Activated naive CD8-positive, alpha-beta T cell treated with anti-CD3 and anti-CD28 coated beads, Interleukin-2, amount 10 ng/mL, durations not matched to agents 7 days and 5 days (primary cell): ENCODE measurements at regions not wholly inside any gene's neighbourhood (a gene's known extent, or its start where the extent isn't known, plus 50 kb on each side); places are given as distances from the start of the nearest gene placed in this dataset.

ENCODE experiments used
- ATAC-seq: fragments of 150-1000 bp; cut with Tn5 transposase; one replicate; pipeline ENCODE4 v1.10.0; 2021; ENCODE audit warnings: low read depth, moderate library complexity
- POLR2A ChIA-PET: fragments of 350-600 bp; sonication (Branson Sonifier 250); formaldehyde crosslinking; loops from one replicate; lab custom pipeline; 2021; ENCODE audit warnings: antibody characterized with exemption; lab: Charles Lee
- DNase-seq: peaks from one replicate; pipeline ENCODE4 v3.0.0; 2021
- H3K27ac Mint-ChIP-seq: one replicate; pipeline ENCODE4 v1.8.0; 2022; ENCODE audit warnings: mild to moderate bottlenecking, mixed read lengths
- H3K27me3 Mint-ChIP-seq: one replicate; pipeline ENCODE4 v1.8.0; 2022; ENCODE audit warnings: mild to moderate bottlenecking, moderate library complexity, mixed read lengths
- H3K36me3 Mint-ChIP-seq: one replicate; pipeline ENCODE4 v1.8.0; 2021; ENCODE audit warnings: mild to moderate bottlenecking, mixed read lengths
- H3K4me1 Mint-ChIP-seq: one replicate; pipeline ENCODE4 v1.8.0; 2021; ENCODE audit warnings: mixed read lengths
- H3K4me3 Mint-ChIP-seq: one replicate; pipeline ENCODE4 v1.8.0; 2022; ENCODE audit warnings: mild to moderate bottlenecking, moderate library complexity, mixed read lengths
- H3K9me3 Mint-ChIP-seq: one replicate; pipeline ENCODE4 v1.8.0; 2021; ENCODE audit warnings: mixed read lengths

- ATAC-seq = no peak
- Mint-ChIP-seq H3K27ac (no peak overlapping the region), H3K36me3 (no peaks in the 10 kb centered on the region), H3K4me3 (no peak overlapping the region), H3K4me1 (no peaks in the 10 kb centered on the region), H3K27me3 (peaks cover 3% of the 10 kb centered on the region), H3K9me3 (peaks cover 2% of the 10 kb centered on the region)
- POLR2A ChIA-PET = no interaction called here
- DNase-seq = no peak
Observed at GRCh38 chr15:93214106-93214505, 125.1 kb upstream of the RGMA start.

- no peaks in the 10 kb centered on the region for H3K36me3 Mint-ChIP-seq
- H3K4me3 Mint-ChIP-seq = no peak overlapping the region
- H3K27ac Mint-ChIP-seq = no peak overlapping the region
- peaks cover 3% of the 10 kb centered on the region for H3K27me3 Mint-ChIP-seq
- POLR2A ChIA-PET = no interaction called here
- H3K4me1 Mint-ChIP-seq = no peaks in the 10 kb centered on the region
- no peak for ATAC-seq
- peaks cover 2% of the 10 kb centered on the region for H3K9me3 Mint-ChIP-seq
- no peak for DNase-seq
Observed at GRCh38 chr15:93213281-93213680, 124.3 kb upstream of the RGMA start.

GRCh38 chr15:93212578-93212977 lies 123.6 kb upstream of the RGMA start:
- no peak for ATAC-seq
- Mint-ChIP-seq H3K4me3 (no peak overlapping the region), H3K27me3 (peaks cover 3% of the 10 kb centered on the region), H3K4me1 (no peaks in the 10 kb centered on the region), H3K27ac (no peak overlapping the region), H3K36me3 (no peaks in the 10 kb centered on the region), H3K9me3 (peaks cover 2% of the 10 kb centered on the region)
- DNase-seq = no peak
- POLR2A ChIA-PET = no interaction called here

GRCh38 chr15:93210995-93211394 lies 122.0 kb upstream of the RGMA start:
- Mint-ChIP-seq H3K36me3 (no peaks in the 10 kb centered on the region), H3K4me3 (no peak overlapping the region), H3K4me1 (no peaks in the 10 kb centered on the region), H3K27ac (no peak overlapping the region), H3K27me3 (peaks cover 3% of the 10 kb centered on the region), H3K9me3 (peaks cover 2% of the 10 kb centered on the region)
- DNase-seq (no peak), ATAC-seq (no peak)
- POLR2A ChIA-PET = no interaction called here

- no peak for ATAC-seq
- POLR2A ChIA-PET = no interaction called here
- H3K4me1 Mint-ChIP-seq = no peaks in the 10 kb centered on the region
- H3K36me3 Mint-ChIP-seq = no peaks in the 10 kb centered on the region
- H3K9me3 Mint-ChIP-seq = peaks cover 2% of the 10 kb centered on the region
- peaks cover 3% of the 10 kb centered on the region for H3K27me3 Mint-ChIP-seq
- no peak overlapping the region for H3K27ac Mint-ChIP-seq
- no peak overlapping the region for H3K4me3 Mint-ChIP-seq
- DNase-seq = no peak
Observed at GRCh38 chr15:93209690-93210445, 120.9 kb upstream of the RGMA start.

GRCh38 chr15:93206893-93207292 lies 117.9 kb upstream of the RGMA start:
- H3K27ac Mint-ChIP-seq = no peak overlapping the region
- no peaks in the 10 kb centered on the region for H3K9me3 Mint-ChIP-seq
- H3K36me3 Mint-ChIP-seq = no peaks in the 10 kb centered on the region
- ATAC-seq (no peak), DNase-seq (no peak)
- no peak overlapping the region for H3K4me3 Mint-ChIP-seq
- H3K4me1 Mint-ChIP-seq = no peaks in the 10 kb centered on the region
- POLR2A ChIA-PET = no interaction called here
- peaks cover 12% of the 10 kb centered on the region for H3K27me3 Mint-ChIP-seq

- no peaks in the 10 kb centered on the region for H3K4me1 Mint-ChIP-seq
- H3K9me3 Mint-ChIP-seq = no peaks in the 10 kb centered on the region
- no peak overlapping the region for H3K4me3 Mint-ChIP-seq
- H3K36me3 Mint-ChIP-seq = no peaks in the 10 kb centered on the region
- POLR2A ChIA-PET = no interaction called here
- H3K27ac Mint-ChIP-seq = no peak overlapping the region
- DNase-seq (no peak), ATAC-seq (no peak)
- peaks cover 12% of the 10 kb centered on the region for H3K27me3 Mint-ChIP-seq
Observed at GRCh38 chr15:93205413-93205812, 116.4 kb upstream of the RGMA start.

GRCh38 chr15:93203036-93203435 lies 114.0 kb upstream of the RGMA start:
- Mint-ChIP-seq H3K4me3 (no peak overlapping the region), H3K4me1 (no peaks in the 10 kb centered on the region), H3K27me3 (peaks cover 22% of the 10 kb centered on the region), H3K36me3 (no peaks in the 10 kb centered on the region), H3K9me3 (peaks cover 1% of the 10 kb centered on the region), H3K27ac (no peak overlapping the region)
- ATAC-seq (no peak), DNase-seq (no peak)
- POLR2A ChIA-PET = no interaction called here

- DNase-seq = no peak
- POLR2A ChIA-PET = no interaction called here
- Mint-ChIP-seq H3K27ac (no peak overlapping the region), H3K36me3 (no peaks in the 10 kb centered on the region), H3K9me3 (peaks cover 1% of the 10 kb centered on the region), H3K4me1 (no peaks in the 10 kb centered on the region), H3K4me3 (no peak overlapping the region), H3K27me3 (peaks cover 28% of the 10 kb centered on the region)
- no peak for ATAC-seq
Observed at GRCh38 chr15:93202405-93202804, 113.4 kb upstream of the RGMA start.

- no peaks in the 10 kb centered on the region for H3K36me3 Mint-ChIP-seq
- peaks cover 29% of the 10 kb centered on the region for H3K27me3 Mint-ChIP-seq
- H3K4me3 Mint-ChIP-seq = no peak overlapping the region
- no peaks in the 10 kb centered on the region for H3K4me1 Mint-ChIP-seq
- H3K9me3 Mint-ChIP-seq = peaks cover 1% of the 10 kb centered on the region
- ATAC-seq (no peak), DNase-seq (no peak)
- POLR2A ChIA-PET = no interaction called here
- no peak overlapping the region for H3K27ac Mint-ChIP-seq
Observed at GRCh38 chr15:93201940-93202339, 112.9 kb upstream of the RGMA start.

- Mint-ChIP-seq H3K27me3 (peaks cover 29% of the 10 kb centered on the region), H3K36me3 (no peaks in the 10 kb centered on the region), H3K27ac (no peak overlapping the region), H3K4me3 (no peak overlapping the region), H3K9me3 (peaks cover 1% of the 10 kb centered on the region), H3K4me1 (no peaks in the 10 kb centered on the region)
- DNase-seq (no peak), ATAC-seq (no peak)
- POLR2A ChIA-PET = no interaction called here
Observed at GRCh38 chr15:93200837-93201226, 111.8 kb upstream of the RGMA start.

GRCh38 chr15:93200081-93200836 lies 111.2 kb upstream of the RGMA start:
- ATAC-seq = no peak
- no peak for DNase-seq
- H3K9me3 Mint-ChIP-seq = peaks cover 1% of the 10 kb centered on the region
- no peaks in the 10 kb centered on the region for H3K36me3 Mint-ChIP-seq
- H3K27ac Mint-ChIP-seq = no peak overlapping the region
- POLR2A ChIA-PET = no interaction called here
- peaks cover 29% of the 10 kb centered on the region for H3K27me3 Mint-ChIP-seq
- no peaks in the 10 kb centered on the region for H3K4me1 Mint-ChIP-seq
- no peak overlapping the region for H3K4me3 Mint-ChIP-seq

- Mint-ChIP-seq H3K4me1 (no peaks in the 10 kb centered on the region), H3K4me3 (no peak overlapping the region), H3K27me3 (peaks cover 24% of the 10 kb centered on the region), H3K36me3 (no peaks in the 10 kb centered on the region), H3K9me3 (peaks cover 1% of the 10 kb centered on the region), H3K27ac (no peak overlapping the region)
- no peak for DNase-seq
- POLR2A ChIA-PET = no interaction called here
- ATAC-seq = no peak
Observed at GRCh38 chr15:93196135-93196670, 107.2 kb upstream of the RGMA start.

- Mint-ChIP-seq H3K36me3 (no peaks in the 10 kb centered on the region), H3K4me1 (no peaks in the 10 kb centered on the region), H3K4me3 (no peak overlapping the region), H3K27me3 (peaks cover 24% of the 10 kb centered on the region), H3K27ac (no peak overlapping the region), H3K9me3 (peaks cover 1% of the 10 kb centered on the region)
- POLR2A ChIA-PET = no interaction called here
- DNase-seq = no peak
- no peak for ATAC-seq
Observed at GRCh38 chr15:93195109-93195508, 106.1 kb upstream of the RGMA start.
